Loucy (cell line): ENCODE measurements at regions not wholly inside any gene's neighbourhood (a gene's known extent, or its start where the extent isn't known, plus 50 kb on each side); places are given as distances from the start of the nearest gene placed in this dataset.

Source experiments
- H2AFZ ChIP-seq: fragments of 200-600 bp; sonication (generic); 2 replicates; pipeline ENCODE4 v1.6.0; 2016; ENCODE audit warnings: antibody characterized with exemption, mild to moderate bottlenecking, low read length, moderate library complexity
- H3F3A ChIP-seq: fragments of 200-600 bp; 2 replicates; pipeline ENCODE4 v1.6.0; 2016; ENCODE audit warnings: antibody characterized with exemption, low read depth, mild to moderate bottlenecking
- H3K27me3 ChIP-seq: fragments of 200-600 bp; sonication (generic); 2 replicates; pipeline ENCODE4 v1.6.1; 2014; ENCODE audit warnings: low read length, mild to moderate bottlenecking; ENCODE audit not compliant: insufficient read depth, poor library complexity, severe bottlenecking
- H3K36me3 ChIP-seq: fragments of 200-600 bp; sonication (generic); 2 replicates; pipeline ENCODE4 v1.6.1; 2016; ENCODE audit warnings: low read length; ENCODE audit not compliant: insufficient read depth
- H3K4me1 ChIP-seq: fragments of 200-600 bp; sonication (generic); 2 replicates; pipeline ENCODE4 v1.5.1; 2014; ENCODE audit warnings: low read length, mild to moderate bottlenecking; ENCODE audit not compliant: insufficient read depth, poor library complexity, severe bottlenecking
- H3K4me2 ChIP-seq: fragments of 200-600 bp; sonication (generic); 2 replicates; pipeline ENCODE4 v1.6.0; 2014; ENCODE audit warnings: antibody characterized with exemption, low read length, low read depth, mild to moderate bottlenecking; ENCODE audit not compliant: poor library complexity, severe bottlenecking
- H3K4me3 ChIP-seq: fragments of 200-600 bp; sonication (generic); 2 replicates; pipeline ENCODE4 v1.5.1; 2014; ENCODE audit warnings: low read length, mild to moderate bottlenecking, mixed read lengths; ENCODE audit not compliant: poor library complexity, severe bottlenecking
- H3K79me2 ChIP-seq: fragments of 200-600 bp; sonication (generic); 2 replicates; pipeline ENCODE4 v1.6.1; 2014; ENCODE audit warnings: low read length; ENCODE audit not compliant: insufficient read depth
- H3K9ac ChIP-seq: fragments of 200-600 bp; sonication (generic); 2 replicates; pipeline ENCODE4 v1.6.0; 2014; ENCODE audit warnings: mild to moderate bottlenecking, low read depth, low read length, moderate library complexity; ENCODE audit not compliant: poor library complexity, severe bottlenecking
- H3K9me2 ChIP-seq: fragments of 200-600 bp; sonication (generic); replicated peaks from 2 replicates; pipeline ENCODE4 v1.6.1; 2016; ENCODE audit warnings: low read depth, low read length, mixed read lengths
- H3K9me3 ChIP-seq: fragments of 200-600 bp; sonication (generic); 2 replicates; pipeline ENCODE4 v1.6.1; 2014; ENCODE audit warnings: mild to moderate bottlenecking, antibody characterized with exemption, low read length, low read depth; ENCODE audit not compliant: insufficient read depth
- H4K20me1 ChIP-seq: fragments of 200-600 bp; sonication (generic); 2 replicates; pipeline ENCODE4 v1.6.0; 2014; ENCODE audit warnings: antibody characterized with exemption, low read length, mild to moderate bottlenecking; ENCODE audit not compliant: insufficient read depth, poor library complexity, severe bottlenecking
- EZH2phosphoT487 ChIP-seq: fragments of 200-600 bp; IDR thresholded peaks from 2 replicates; pipeline ENCODE4 v1.6.1; 2018; ENCODE audit warnings: antibody characterized with exemption, mild to moderate bottlenecking, moderate library complexity, borderline replicate concordance
- TF ChIP-seq, protein P1 (sequence below): fragments of 200-600 bp; sonication (generic); conservative IDR thresholded peaks from 2 replicates; pipeline ENCODE4 v1.5.1; 2014; ENCODE audit warnings: mild to moderate bottlenecking, antibody characterized with exemption, low read length

DNA sequence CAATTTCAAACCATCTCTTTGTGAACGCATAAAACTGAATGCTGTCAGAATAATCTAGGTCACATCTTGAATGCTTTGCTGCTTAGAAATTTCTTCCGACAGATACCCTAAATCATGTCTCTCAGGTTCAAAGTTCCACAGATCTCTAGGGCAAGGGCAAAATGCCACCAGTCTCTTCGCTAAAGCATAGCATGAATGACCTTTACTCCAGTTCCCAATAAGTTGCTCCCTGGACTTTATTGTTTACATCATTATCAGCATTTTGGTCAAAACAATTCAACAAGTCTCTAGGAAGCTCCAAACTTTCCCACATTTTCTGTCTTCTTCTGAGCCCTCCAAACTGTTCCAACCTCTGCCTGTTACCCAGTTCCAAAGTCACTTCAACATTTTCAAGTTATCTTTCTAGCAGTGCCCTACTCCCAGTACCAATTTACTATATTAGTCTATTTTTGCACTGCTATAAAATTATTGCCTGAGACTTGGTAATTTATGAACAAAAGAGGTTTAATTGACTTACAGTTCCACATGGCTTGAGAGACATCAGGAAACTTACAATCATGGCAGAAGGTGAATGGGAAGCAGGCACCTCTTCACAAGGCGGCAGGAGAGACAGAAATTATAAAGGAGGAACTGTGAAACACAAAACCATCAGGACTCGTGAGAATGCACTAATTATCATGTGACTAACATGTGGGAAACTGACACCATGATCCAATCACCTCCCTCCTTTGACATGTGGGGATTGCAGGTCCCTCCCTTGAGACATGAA is 77.0 kb downstream of the SPRY2 start:
- no peaks in the 10 kb centered on the region for H3F3A ChIP-seq
- H3K9ac ChIP-seq = no peak overlapping the region
- no peaks in the 10 kb centered on the region for H3K79me2 ChIP-seq
- peaks cover 10% of the 10 kb centered on the region for H3K4me1 ChIP-seq
- H3K9me2 ChIP-seq = no peaks in the 10 kb centered on the region
- H3K4me3 ChIP-seq = no peak overlapping the region
- no peaks in the 10 kb centered on the region for H3K36me3 ChIP-seq
- H3K9me3 ChIP-seq = no peaks in the 10 kb centered on the region; the same call in 1 of the 2 replicates
- H3K4me2 ChIP-seq = no peak overlapping the region
- H3K27me3 ChIP-seq = no peaks in the 10 kb centered on the region
- TF ChIP-seq, protein P1, sequence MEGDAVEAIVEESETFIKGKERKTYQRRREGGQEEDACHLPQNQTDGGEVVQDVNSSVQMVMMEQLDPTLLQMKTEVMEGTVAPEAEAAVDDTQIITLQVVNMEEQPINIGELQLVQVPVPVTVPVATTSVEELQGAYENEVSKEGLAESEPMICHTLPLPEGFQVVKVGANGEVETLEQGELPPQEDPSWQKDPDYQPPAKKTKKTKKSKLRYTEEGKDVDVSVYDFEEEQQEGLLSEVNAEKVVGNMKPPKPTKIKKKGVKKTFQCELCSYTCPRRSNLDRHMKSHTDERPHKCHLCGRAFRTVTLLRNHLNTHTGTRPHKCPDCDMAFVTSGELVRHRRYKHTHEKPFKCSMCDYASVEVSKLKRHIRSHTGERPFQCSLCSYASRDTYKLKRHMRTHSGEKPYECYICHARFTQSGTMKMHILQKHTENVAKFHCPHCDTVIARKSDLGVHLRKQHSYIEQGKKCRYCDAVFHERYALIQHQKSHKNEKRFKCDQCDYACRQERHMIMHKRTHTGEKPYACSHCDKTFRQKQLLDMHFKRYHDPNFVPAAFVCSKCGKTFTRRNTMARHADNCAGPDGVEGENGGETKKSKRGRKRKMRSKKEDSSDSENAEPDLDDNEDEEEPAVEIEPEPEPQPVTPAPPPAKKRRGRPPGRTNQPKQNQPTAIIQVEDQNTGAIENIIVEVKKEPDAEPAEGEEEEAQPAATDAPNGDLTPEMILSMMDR = no peak
- TF ChIP-seq EZH2phosphoT487 = no peak
- H2AFZ ChIP-seq = no peak overlapping the region
- no peaks in the 10 kb centered on the region for H4K20me1 ChIP-seq

DNA sequence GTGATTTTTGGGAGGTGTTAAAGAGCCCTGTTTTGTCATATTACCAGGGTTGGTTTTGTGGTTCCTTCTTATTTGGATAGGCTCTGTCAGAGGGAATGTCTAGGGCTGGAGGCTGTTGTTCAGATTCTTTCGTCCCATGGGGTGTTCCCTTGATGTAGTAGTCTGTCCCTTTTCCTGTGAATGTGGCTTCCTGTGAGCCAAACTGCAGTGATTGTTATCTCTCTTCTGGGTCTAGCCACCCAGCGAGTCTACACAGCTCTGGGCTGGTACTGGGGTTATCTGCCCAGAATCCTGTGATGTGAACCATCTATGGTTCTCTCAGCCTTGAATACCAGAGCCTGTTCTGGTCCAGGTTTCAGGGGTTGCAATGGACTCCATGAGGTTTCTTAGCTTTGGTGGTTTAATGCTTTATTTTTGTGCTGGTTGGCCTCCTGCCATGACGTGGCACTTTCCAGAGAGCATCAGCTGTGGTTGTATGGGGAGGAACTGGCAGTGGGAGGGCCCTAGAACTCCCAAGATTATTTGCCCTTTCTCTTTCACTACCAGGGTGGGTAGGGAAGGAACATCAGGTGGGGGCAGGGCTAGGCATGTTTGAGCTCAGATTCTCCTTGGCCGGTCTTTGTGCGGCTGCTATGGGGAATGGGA is 78.8 kb downstream of the SPRY2 start:
- no peaks in the 10 kb centered on the region for H3F3A ChIP-seq
- H2AFZ ChIP-seq = peak overlapping the region; percentile 22; the same call in 1 of the 2 replicates
- no peaks in the 10 kb centered on the region for H3K36me3 ChIP-seq
- no peaks in the 10 kb centered on the region for H3K79me2 ChIP-seq
- no peaks in the 10 kb centered on the region for H3K9me2 ChIP-seq
- H3K9me3 ChIP-seq = no peaks in the 10 kb centered on the region; the same call in 1 of the 2 replicates
- H3K4me1 ChIP-seq = peaks cover 10% of the 10 kb centered on the region
- no peaks in the 10 kb centered on the region for H4K20me1 ChIP-seq
- peak overlapping the region; percentile 46 for H3K4me2 ChIP-seq
- peak overlapping the region; percentile 1 for H3K4me3 ChIP-seq
- no peaks in the 10 kb centered on the region for H3K27me3 ChIP-seq
- TF ChIP-seq EZH2phosphoT487 = no peak
- TF ChIP-seq, protein P1 = no peak
- H3K9ac ChIP-seq = no peak overlapping the region

DNA sequence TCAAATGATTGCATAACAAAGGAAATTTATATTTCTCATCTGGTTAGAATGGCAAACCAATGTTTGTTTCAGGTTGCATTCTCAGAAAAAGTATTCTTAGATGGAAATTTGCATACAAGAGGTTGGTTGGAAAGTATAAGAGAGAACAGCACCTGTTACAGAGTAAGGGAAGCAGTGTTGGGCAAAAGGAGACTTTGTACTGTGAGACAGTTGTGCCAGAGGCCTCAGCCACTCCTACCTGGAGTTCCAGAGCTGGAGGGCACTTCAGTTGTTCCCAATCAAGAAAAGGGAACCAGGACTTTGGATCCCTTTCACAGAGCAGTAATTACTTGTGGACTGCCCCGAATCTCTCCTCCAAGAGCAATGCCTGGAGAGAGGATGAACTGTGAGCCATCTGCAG is 81.8 kb downstream of the SPRY2 start:
- Histone ChIP-seq H3K27me3 (no peaks in the 10 kb centered on the region), H3K4me1 (peaks cover 10% of the 10 kb centered on the region), H3F3A (no peaks in the 10 kb centered on the region), H3K9me2 (no peaks in the 10 kb centered on the region), H3K4me2 (no peak overlapping the region), H4K20me1 (no peaks in the 10 kb centered on the region), H2AFZ (no peak overlapping the region), H3K36me3 (no peaks in the 10 kb centered on the region), H3K4me3 (no peak overlapping the region), H3K9me3 (no peaks in the 10 kb centered on the region; the same call in 1 of the 2 replicates), H3K9ac (no peak overlapping the region), H3K79me2 (no peaks in the 10 kb centered on the region)
- no peak for TF ChIP-seq EZH2phosphoT487
- TF ChIP-seq, protein P1 = no peak
